ACHN (cell line): ENCODE measurements at regions not wholly inside any gene's neighbourhood (a gene's known extent, or its start where the extent isn't known, plus 50 kb on each side); places are given as distances from the start of the nearest gene placed in this dataset.

Source experiments
- DNase-seq: peaks from one replicate; pipeline ENCODE4 v3.0.0-alpha.2; 2015
- in situ Hi-C: cut with HindIII; loops from 2 replicates; pipeline ENCODE4 v1.10.0; 2017; ENCODE audit warnings: low sequenced_read_pairs, low pct_ligation_motif_present, low pct_unique_long_range_greater_than_20kb

GRCh38 chr10:123952099-123952498, 60.5 kb upstream of the CPXM2 start:
- no peak for DNase-seq
- in situ Hi-C loops: no loop called here

GRCh38 chr10:123948030-123948823, 56.6 kb upstream of the CPXM2 start:
- in situ Hi-C loops: no loop called here
- no peak for DNase-seq

DNA sequence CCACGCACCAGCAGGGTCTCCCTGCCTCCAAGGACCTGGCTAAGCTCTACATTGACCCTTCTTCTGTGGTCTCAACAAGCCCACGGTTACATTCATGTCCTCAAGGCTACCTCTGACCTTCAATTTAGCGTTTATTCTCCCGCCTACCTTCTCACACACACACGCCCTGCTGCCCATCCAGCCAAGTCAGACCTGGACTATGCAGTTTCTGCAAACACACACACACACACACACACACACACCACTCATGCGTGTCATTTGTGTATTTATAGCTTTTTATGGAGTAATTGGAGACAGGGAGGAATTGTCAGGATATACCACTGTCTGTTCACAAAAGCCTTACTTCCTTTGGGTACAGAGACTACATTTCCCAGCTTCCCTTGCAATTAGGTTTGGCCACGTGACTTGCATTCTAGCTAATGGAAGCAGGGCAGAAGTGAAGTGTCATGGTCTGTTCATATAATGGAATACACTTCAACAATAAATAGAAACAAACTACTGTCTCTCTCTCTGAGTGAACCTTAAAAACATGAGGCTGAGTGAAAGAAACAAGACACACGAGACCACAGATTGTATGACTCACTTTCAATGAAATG, 53.8 kb upstream of the CPXM2 start:
- in situ Hi-C loops: no loop called here

GRCh38 chr10:123944661-123945060, 53.1 kb upstream of the CPXM2 start:
- no peak for DNase-seq
- in situ Hi-C loops: no loop called here

More for the DNA sequence above, 53.8 kb upstream of the CPXM2 start:
- peak; percentile 36 for DNase-seq

DNA sequence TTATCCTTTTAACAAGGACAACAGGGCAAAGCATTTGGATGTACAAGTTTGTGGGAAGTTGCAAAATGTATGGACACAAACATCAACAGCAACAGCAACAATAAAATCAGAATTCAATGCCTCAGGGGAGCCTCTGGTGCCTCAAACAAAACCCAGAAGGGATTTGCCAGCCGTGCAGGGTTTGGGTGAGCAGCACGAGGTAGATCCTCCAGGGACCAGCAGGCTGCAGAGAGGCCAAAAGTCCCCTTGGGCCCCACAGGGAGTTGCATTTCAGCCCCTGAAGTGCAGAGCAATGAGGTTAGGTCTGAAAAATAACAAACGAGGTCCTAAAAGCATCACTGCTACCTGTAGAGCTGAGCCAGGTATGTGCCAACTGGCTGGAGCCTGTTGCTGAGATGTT, 51.7 kb upstream of the CPXM2 start:
- no peak for DNase-seq
- in situ Hi-C loops: no loop called here

DNA sequence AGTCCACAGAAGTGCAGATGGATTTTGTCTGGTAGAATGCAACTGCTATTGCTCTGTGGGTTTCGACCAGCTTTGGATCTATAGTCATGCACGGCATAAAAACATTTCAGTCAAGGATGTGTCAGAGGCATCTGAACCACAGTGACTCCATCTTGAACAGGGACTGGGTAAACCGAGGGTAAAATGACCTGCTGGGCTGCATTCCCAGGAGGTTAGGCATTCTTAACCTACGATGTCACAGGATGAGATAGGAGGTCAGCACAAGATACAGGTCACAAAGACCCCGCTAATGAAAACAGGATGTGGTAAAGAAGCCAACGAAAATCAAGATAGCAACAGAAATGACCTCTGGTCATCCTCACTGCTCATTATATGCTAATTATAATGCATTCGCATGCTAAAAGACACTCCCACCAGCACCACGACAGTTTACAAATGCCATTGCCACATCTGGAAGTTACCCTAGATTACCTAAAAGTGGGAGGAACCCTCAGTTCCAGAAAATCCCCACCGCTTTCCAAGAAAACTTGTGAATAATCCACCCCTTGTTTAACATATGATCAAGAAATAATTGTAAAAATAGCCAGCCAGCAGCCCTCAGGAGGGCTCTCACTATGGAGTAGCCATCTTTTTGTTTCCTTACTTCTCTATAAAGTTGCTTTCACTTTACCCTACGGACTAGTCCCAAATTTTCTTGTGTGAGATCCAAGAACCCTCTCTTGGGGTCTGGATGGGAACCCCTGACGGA, 50.7 kb upstream of the CPXM2 start:
- in situ Hi-C loops: no loop called here
- DNase-seq: no peak
